DOHH2 (cell line): ENCODE measurements at regions not wholly inside any gene's neighbourhood (a gene's known extent, or its start where the extent isn't known, plus 50 kb on each side); places are given as distances from the start of the nearest gene placed in this dataset.

Source experiments
- CTCF ChIP-seq: fragments of 200-600 bp; sonication (generic); IDR thresholded peaks from one replicate; pipeline ENCODE4 v1.5.1; 2014; ENCODE audit warnings: antibody characterized with exemption, mild to moderate bottlenecking, low read depth, low read length; ENCODE audit not compliant: poor library complexity, severe bottlenecking
- EZH2phosphoT487 ChIP-seq: fragments of 200-600 bp; sonication (generic); IDR thresholded peaks from 2 replicates; pipeline ENCODE4 v1.6.1; 2017; ENCODE audit warnings: borderline replicate concordance, mild to moderate bottlenecking, antibody characterized with exemption, low read length, moderate library complexity, mixed read lengths

DNA sequence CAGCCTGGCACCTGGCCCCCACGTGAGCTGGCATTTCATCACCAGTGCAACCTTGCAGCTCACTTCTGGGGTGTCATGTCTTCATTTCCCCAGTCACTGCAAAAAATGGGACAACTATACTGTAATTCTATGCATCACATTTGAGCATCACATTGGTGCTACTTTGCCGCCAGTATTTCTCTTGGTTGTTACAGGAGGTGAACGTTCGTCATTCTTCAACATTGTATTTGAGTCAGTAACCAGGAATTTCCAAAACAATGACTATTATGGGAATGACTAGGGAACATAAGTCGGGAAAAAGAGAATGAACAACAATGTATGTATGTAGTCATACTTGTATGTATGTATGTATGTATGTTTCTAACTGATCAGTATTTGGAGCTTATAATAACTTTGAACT lies 1278.0 kb downstream of the EFNA5 start:
- no peak for TF ChIP-seq EZH2phosphoT487
- TF ChIP-seq CTCF = no peak
